HEK293T (cell line): ENCODE measurements at regions not wholly inside any gene's neighbourhood (a gene's known extent, or its start where the extent isn't known, plus 50 kb on each side); places are given as distances from the start of the nearest gene placed in this dataset.

Experiments
- NFRKB ChIP-seq: fragments of 450-650 bp; IDR thresholded peaks from 2 replicates; pipeline ENCODE4 v1.6.1; 2016; ENCODE audit warnings: mild to moderate bottlenecking, moderate library complexity
- SP1 ChIP-seq: fragments of 450-650 bp; IDR thresholded peaks from 2 replicates; pipeline ENCODE4 v1.6.1; 2017
- SUZ12 ChIP-seq: fragments of 450-650 bp; IDR thresholded peaks from 2 replicates; pipeline ENCODE4 v1.6.1; 2016; ENCODE audit warnings: mild to moderate bottlenecking

GRCh38 chrX:45437186-45437585, 236.5 kb upstream of the DIPK2B start:
- no peak for TF ChIP-seq NFRKB
- TF ChIP-seq SUZ12, result no peak
- no peak for TF ChIP-seq SP1
